Vagina (tissue), 2 donors: ENCODE measurements at regions not wholly inside any gene's neighbourhood (a gene's known extent, or its start where the extent isn't known, plus 50 kb on each side); places are given as distances from the start of the nearest gene placed in this dataset.
"Not testable (repeated sequence)": the region's sequence is repeated elsewhere in the genome, so short reads cannot be mapped to it uniquely, and the experiment has no call there.

ENCODE experiments used
- DNase-seq, 2 donors: peaks; one replicate each; pipeline ENCODE4 v3.0.0-alpha.2; 2017; ENCODE audit errors: extremely low spot score in 2 of 2
- H3K27ac ChIP-seq: fragments of 200-600 bp; sonication (generic); one replicate; pipeline ENCODE4 v1.5.1; 2019
- H3K27me3 ChIP-seq: fragments of 200-600 bp; sonication (generic); one replicate; pipeline ENCODE4 v1.5.1; 2019
- H3K36me3 ChIP-seq, 2 donors: fragments of 200-600 bp; sonication (generic); one replicate each; pipeline ENCODE4 v1.5.1; 2017 to 2019
- H3K4me1 ChIP-seq: fragments of 200-600 bp; sonication (generic); one replicate; pipeline ENCODE4 v1.5.1; 2019
- H3K4me3 ChIP-seq, 2 donors: fragments of 200-600 bp; sonication (generic); 1 replicate in 1 of 2; 2 replicates in 1 of 2; pipeline ENCODE4 v1.5.1; 2016 to 2019
- H3K9me3 ChIP-seq: fragments of 200-600 bp; sonication (generic); one replicate; pipeline ENCODE4 v1.5.1; 2019
- CTCF ChIP-seq, 3 experiments: fragments of 450-650 bp in 2 of 3; fragments of 200-600 bp in 1 of 3; sonication (generic) in 1 of 3; IDR thresholded peaks; one replicate each; pipeline ENCODE4 v1.5.1; 2017 to 2019; ENCODE audit warnings: antibody characterized with exemption in 3 of 3, mild to moderate bottlenecking in 2 of 3, moderate library complexity in 2 of 3
- POLR2A ChIP-seq, 2 donors: fragments of 450-650 bp; IDR thresholded peaks; one replicate each; pipeline ENCODE4 v1.6.1; 2017; ENCODE audit warnings: antibody characterized with exemption in 2 of 2, mild to moderate bottlenecking in 2 of 2, moderate library complexity in 2 of 2
- POLR2AphosphoS5 ChIP-seq, 2 donors: sonication (generic); formaldehyde crosslinking; IDR thresholded peaks; one replicate each; pipeline ENCODE4 v1.9.0; 2017; ENCODE audit warnings: antibody characterized with exemption in 2 of 2, mild to moderate bottlenecking in 2 of 2, low read depth in 1 of 2; ENCODE audit not compliant: insufficient read depth in 1 of 2
- intact Hi-C: fragments of 100-400 bp; cut with DNase I; formaldehyde crosslinking; loops from one replicate; pipeline ENCODE4 v1.15.1; 2023

GRCh38 chr4:124450851-124451250 lies 261.7 kb downstream of the ANKRD50 start:
- H3K36me3 ChIP-seq = no peaks in the 10 kb centered on the region
- H3K9me3 ChIP-seq = no peaks in the 10 kb centered on the region
- no peaks in the 10 kb centered on the region for H3K4me1 ChIP-seq
- intact Hi-C loops = no loop called here
- TF ChIP-seq POLR2AphosphoS5 (IDR thresholded peaks at IDR 0.05; ENCODE audit: insufficient read depth in 1 of 2, low read depth in 1 of 2) (no peak), CTCF (IDR thresholded peaks at IDR 0.05) (no peak), POLR2A (IDR thresholded peaks at IDR 0.05) (no peak)
- H3K27me3 ChIP-seq = no peaks in the 10 kb centered on the region
- DNase-seq = no peak
- no peak overlapping the region for H3K4me3 ChIP-seq
- no peak overlapping the region for H3K27ac ChIP-seq

- TF ChIP-seq POLR2A (IDR thresholded peaks at IDR 0.05) (no peak), POLR2AphosphoS5 (IDR thresholded peaks at IDR 0.05; ENCODE audit: insufficient read depth in 1 of 2, low read depth in 1 of 2) (no peak), CTCF (IDR thresholded peaks at IDR 0.05) (no peak)
- intact Hi-C loops = no loop called here
- Histone ChIP-seq H3K27me3 (no peaks in the 10 kb centered on the region), H3K4me1 (no peaks in the 10 kb centered on the region), H3K9me3 (no peaks in the 10 kb centered on the region), H3K36me3 (no peaks in the 10 kb centered on the region), H3K27ac (no peak overlapping the region), H3K4me3 (no peak overlapping the region)
- no peak for DNase-seq
These were observed 257.7 kb downstream of the ANKRD50 start for GRCh38 chr4:124454772-124455270.

GRCh38 chr4:124455671-124456070 lies 256.9 kb downstream of the ANKRD50 start:
- no peaks in the 10 kb centered on the region for H3K9me3 ChIP-seq
- H3K27me3 ChIP-seq = no peaks in the 10 kb centered on the region
- no peak for DNase-seq
- H3K4me3 ChIP-seq = no peak overlapping the region
- H3K4me1 ChIP-seq = no peaks in the 10 kb centered on the region
- no peaks in the 10 kb centered on the region for H3K36me3 ChIP-seq
- intact Hi-C loops = no loop called here
- TF ChIP-seq POLR2AphosphoS5 (IDR thresholded peaks at IDR 0.05; ENCODE audit: insufficient read depth in 1 of 2, low read depth in 1 of 2) (no peak), CTCF (IDR thresholded peaks at IDR 0.05) (no peak), POLR2A (IDR thresholded peaks at IDR 0.05) (no peak)
- no peak overlapping the region for H3K27ac ChIP-seq

- DNase-seq = no peak
- H3K27me3 ChIP-seq = no peaks in the 10 kb centered on the region
- H3K9me3 ChIP-seq = peaks cover 10% of the 10 kb centered on the region
- intact Hi-C loops = no loop called here
- no peaks in the 10 kb centered on the region for H3K4me1 ChIP-seq
- no peak overlapping the region for H3K4me3 ChIP-seq
- no peak overlapping the region for H3K27ac ChIP-seq
- no peaks in the 10 kb centered on the region for H3K36me3 ChIP-seq
- TF ChIP-seq POLR2AphosphoS5 (IDR thresholded peaks at IDR 0.05; ENCODE audit: insufficient read depth in 1 of 2, low read depth in 1 of 2) (no peak), CTCF (IDR thresholded peaks at IDR 0.05) (no peak), POLR2A (IDR thresholded peaks at IDR 0.05) (no peak)
These were observed 253.2 kb downstream of the ANKRD50 start for GRCh38 chr4:124459196-124459940.

- Histone ChIP-seq H3K27ac (no peak overlapping the region), H3K9me3 (peaks cover 10% of the 10 kb centered on the region), H3K4me1 (no peaks in the 10 kb centered on the region), H3K36me3 (no peaks in the 10 kb centered on the region), H3K4me3 (no peak overlapping the region), H3K27me3 (no peaks in the 10 kb centered on the region)
- intact Hi-C loops = no loop called here
- DNase-seq = no peak
- TF ChIP-seq CTCF (IDR thresholded peaks at IDR 0.05) (no peak), POLR2A (IDR thresholded peaks at IDR 0.05) (no peak), POLR2AphosphoS5 (IDR thresholded peaks at IDR 0.05; ENCODE audit: insufficient read depth in 1 of 2, low read depth in 1 of 2) (no peak)
These were observed 252.6 kb downstream of the ANKRD50 start for GRCh38 chr4:124459941-124460310.

GRCh38 chr4:124461592-124461991 lies 250.9 kb downstream of the ANKRD50 start:
- H3K36me3 ChIP-seq, H3K27me3 ChIP-seq: not testable (repeated sequence)

More at GRCh38 chr4:124461592-124461991, 250.9 kb downstream of the ANKRD50 start:
- H3K27ac ChIP-seq, DNase-seq, H3K9me3 ChIP-seq, H3K4me1 ChIP-seq, intact Hi-C loops, H3K4me3 ChIP-seq: not testable (repeated sequence)
